Neural crest cell (in vitro differentiated cells): ENCODE measurements at regions not wholly inside any gene's neighbourhood (a gene's known extent, or its start where the extent isn't known, plus 50 kb on each side); places are given as distances from the start of the nearest gene placed in this dataset.

Source experiments
- DNase-seq: peaks from one replicate; pipeline ENCODE4 v3.0.0; 2021; ENCODE audit warnings: low read depth, mixed read lengths, low spot score
- H3K27ac Mint-ChIP-seq: one replicate; pipeline ENCODE4 v1.8.0; 2021; ENCODE audit warnings: mild to moderate bottlenecking, mixed read lengths; ENCODE audit not compliant: unreplicated experiment
- H3K27me3 Mint-ChIP-seq: 2 replicates; pipeline ENCODE4 v1.8.0; 2021; ENCODE audit warnings: low read depth, mild to moderate bottlenecking, mixed read lengths
- H3K36me3 Mint-ChIP-seq: 2 replicates; pipeline ENCODE4 v1.8.0; 2021; ENCODE audit warnings: low read depth, mild to moderate bottlenecking, mixed read lengths
- H3K4me1 Mint-ChIP-seq: 2 replicates; pipeline ENCODE4 v1.8.0; 2021; ENCODE audit warnings: mixed read lengths
- H3K4me3 Mint-ChIP-seq: one replicate; pipeline ENCODE4 v1.8.0; 2021; ENCODE audit warnings: mild to moderate bottlenecking, mixed read lengths
- H3K9me3 Mint-ChIP-seq: 2 replicates; pipeline ENCODE4 v1.8.0; 2021; ENCODE audit warnings: mixed read lengths
- TF ChIP-seq, protein P1 (sequence below): fragments of 200-600 bp; sonication (generic); conservative IDR thresholded peaks from 2 replicates; pipeline ENCODE4 v1.5.0; 2021; ENCODE audit warnings: antibody characterized with exemption, mild to moderate bottlenecking

DNA sequence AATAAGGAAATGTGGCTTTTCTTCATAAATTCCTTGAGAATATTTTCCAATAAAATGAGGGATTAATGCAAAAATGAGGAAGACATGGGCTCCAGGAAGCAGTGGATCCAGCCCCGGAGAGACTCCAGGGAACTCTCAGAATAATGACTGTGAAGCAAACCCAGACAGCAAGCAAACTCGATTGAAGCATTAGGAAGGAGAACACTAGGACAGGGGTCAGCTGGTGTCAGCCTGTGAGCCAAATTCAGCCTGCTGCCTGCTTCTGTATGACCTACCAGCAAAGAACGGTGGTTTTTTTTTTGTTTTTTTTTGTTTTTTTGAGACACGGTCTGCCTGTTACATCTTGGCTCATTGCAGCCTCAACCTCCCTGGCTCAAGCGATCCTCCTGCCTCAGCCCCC lies 133.9 kb upstream of the FOXN2 start:
- Mint-ChIP-seq H3K9me3 (no peaks in the 10 kb centered on the region), H3K36me3 (no peaks in the 10 kb centered on the region)

DNA sequence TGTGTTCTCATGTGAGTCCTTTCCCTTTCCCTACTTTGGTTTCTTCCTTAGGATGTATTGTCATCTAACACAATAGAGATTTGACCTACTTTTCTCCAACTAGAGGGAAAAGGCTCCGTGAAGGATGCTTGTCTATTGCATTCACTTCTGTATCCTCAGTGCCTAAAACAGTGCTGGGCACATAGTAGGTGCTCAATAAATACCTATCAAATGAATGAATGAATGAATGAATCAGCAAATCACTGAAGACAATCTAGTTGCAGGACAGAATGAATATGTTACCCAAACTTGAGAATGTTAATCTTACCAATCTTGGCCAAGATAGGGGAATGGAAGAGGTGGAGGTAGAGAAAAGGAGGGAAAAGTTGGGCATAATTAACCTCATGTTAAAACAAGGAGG lies 131.2 kb upstream of the FOXN2 start:
- Mint-ChIP-seq H3K4me3 (no peak overlapping the region), H3K27me3 (no peaks in the 10 kb centered on the region), H3K4me1 (peaks cover 6% of the 10 kb centered on the region), H3K9me3 (no peaks in the 10 kb centered on the region), H3K27ac (no peak overlapping the region), H3K36me3 (no peaks in the 10 kb centered on the region)
- DNase-seq, result no peak
- TF ChIP-seq, protein P1, sequence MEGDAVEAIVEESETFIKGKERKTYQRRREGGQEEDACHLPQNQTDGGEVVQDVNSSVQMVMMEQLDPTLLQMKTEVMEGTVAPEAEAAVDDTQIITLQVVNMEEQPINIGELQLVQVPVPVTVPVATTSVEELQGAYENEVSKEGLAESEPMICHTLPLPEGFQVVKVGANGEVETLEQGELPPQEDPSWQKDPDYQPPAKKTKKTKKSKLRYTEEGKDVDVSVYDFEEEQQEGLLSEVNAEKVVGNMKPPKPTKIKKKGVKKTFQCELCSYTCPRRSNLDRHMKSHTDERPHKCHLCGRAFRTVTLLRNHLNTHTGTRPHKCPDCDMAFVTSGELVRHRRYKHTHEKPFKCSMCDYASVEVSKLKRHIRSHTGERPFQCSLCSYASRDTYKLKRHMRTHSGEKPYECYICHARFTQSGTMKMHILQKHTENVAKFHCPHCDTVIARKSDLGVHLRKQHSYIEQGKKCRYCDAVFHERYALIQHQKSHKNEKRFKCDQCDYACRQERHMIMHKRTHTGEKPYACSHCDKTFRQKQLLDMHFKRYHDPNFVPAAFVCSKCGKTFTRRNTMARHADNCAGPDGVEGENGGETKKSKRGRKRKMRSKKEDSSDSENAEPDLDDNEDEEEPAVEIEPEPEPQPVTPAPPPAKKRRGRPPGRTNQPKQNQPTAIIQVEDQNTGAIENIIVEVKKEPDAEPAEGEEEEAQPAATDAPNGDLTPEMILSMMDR, result no peak

More for the DNA sequence above, 133.9 kb upstream of the FOXN2 start:
- DNase-seq, result no peak
- peaks cover 6% of the 10 kb centered on the region for H3K4me1 Mint-ChIP-seq
- H3K27ac Mint-ChIP-seq, result no peak overlapping the region
- TF ChIP-seq, protein P1, result no peak
- H3K27me3 Mint-ChIP-seq, result no peaks in the 10 kb centered on the region
- no peak overlapping the region for H3K4me3 Mint-ChIP-seq

DNA sequence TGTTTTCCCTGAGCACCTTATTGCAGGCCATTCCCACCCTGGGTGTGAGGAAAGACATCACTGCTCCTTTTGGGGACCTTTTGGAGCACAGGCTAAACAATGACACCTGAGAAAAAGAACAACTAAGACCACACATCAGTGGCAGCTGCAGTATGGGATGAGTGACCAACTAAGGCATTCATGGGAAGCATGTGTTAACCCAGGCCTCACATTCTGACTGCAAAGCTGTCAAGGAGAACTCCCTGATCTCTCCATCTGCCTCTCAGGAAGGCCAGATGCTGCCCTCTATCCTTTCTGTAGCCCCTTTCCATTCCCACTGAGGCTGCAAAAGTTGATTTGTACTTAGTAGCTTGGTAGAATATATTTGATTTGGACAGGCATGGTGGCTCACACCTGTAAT lies 130.5 kb upstream of the FOXN2 start:
- no peak for DNase-seq
- TF ChIP-seq, protein P1, result no peak
- H3K4me1 Mint-ChIP-seq, result peaks cover 6% of the 10 kb centered on the region

DNA sequence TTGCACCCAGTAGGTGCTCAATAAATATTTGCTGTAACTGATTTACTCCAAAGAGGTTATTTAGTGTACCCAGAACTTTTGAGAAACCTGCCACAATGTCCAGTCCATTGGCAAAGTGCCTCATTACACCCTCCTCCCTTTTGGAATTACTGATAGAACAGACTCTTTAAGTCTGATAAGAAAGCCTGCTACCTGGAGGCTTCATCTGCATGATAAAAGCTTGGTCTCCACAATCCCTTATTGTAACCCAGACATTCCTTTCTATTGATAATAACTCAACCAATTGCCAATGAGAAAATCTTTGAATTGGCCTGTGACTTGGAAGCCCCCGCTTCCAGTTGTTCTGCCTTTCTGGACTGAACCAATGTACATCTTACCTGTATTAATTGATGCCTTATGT lies 127.0 kb upstream of the FOXN2 start:
- DNase-seq, result no peak
- Mint-ChIP-seq H3K27me3 (no peaks in the 10 kb centered on the region), H3K4me3 (no peak overlapping the region), H3K36me3 (no peaks in the 10 kb centered on the region), H3K9me3 (no peaks in the 10 kb centered on the region), H3K27ac (no peak overlapping the region), H3K4me1 (peaks cover 10% of the 10 kb centered on the region)
- TF ChIP-seq, protein P1, result no peak

More for the DNA sequence above, 130.5 kb upstream of the FOXN2 start:
- Mint-ChIP-seq H3K27me3 (no peaks in the 10 kb centered on the region), H3K36me3 (no peaks in the 10 kb centered on the region), H3K4me3 (no peak overlapping the region), H3K9me3 (no peaks in the 10 kb centered on the region), H3K27ac (no peak overlapping the region)

DNA sequence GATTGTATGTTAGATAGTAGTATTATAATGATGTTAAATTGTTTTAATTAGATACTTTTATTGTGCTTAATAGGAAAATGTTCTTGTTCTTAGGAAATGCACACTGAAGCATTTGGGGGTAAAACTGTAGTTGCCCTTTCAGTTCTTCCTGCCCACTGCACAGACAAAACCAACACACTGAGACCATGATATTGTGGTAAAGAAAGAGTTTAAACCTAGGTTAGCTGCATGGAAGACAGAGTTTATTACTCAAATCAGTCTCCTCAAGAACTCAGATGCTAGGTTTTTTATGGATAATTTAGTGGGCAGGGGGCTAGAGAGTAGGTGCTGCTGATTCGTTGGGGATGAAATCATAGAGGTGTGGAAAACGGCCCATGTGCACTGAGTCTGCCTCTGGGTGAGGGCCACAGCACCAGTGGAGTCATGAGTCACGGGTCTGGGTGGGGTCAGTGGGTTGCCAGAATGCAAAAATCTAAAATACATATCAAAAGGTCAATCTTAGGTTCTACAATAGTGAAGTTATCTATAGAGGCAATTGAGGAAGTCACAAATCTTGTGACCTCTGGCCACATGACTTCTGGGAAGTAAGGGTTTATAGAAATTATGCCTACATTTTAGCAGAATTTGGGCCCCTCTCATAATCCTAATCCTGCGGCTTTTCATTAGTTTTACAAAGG lies 124.8 kb upstream of the FOXN2 start:
- H3K27ac Mint-ChIP-seq, result no peak overlapping the region
- no peaks in the 10 kb centered on the region for H3K9me3 Mint-ChIP-seq
- H3K4me1 Mint-ChIP-seq, result peaks cover 16% of the 10 kb centered on the region
- DNase-seq, result no peak
- H3K27me3 Mint-ChIP-seq, result no peaks in the 10 kb centered on the region
- TF ChIP-seq, protein P1, result no peak
- no peaks in the 10 kb centered on the region for H3K36me3 Mint-ChIP-seq
- H3K4me3 Mint-ChIP-seq, result no peak overlapping the region
